ENCODE measurements at regions not wholly inside any gene's neighbourhood (a gene's known extent, or its start where the extent isn't known, plus 50 kb on each side); places are given as distances from the start of the nearest gene placed in this dataset.

GRCh38 chr19:28155265-28155664 is 1057.7 kb downstream of the UQCRFS1 start:
- no peak for TF ChIP-seq CTCF (IDR thresholded peaks at IDR 0.05; ENCODE audit: insufficient read depth, low read length)
- no peak for TF ChIP-seq POLR2AphosphoS5 (IDR thresholded peaks at IDR 0.05; ENCODE audit: low read depth)
- no peak for TF ChIP-seq GABPA (IDR thresholded peaks at IDR 0.05; ENCODE audit: low read depth)
